SK-N-SH (cell line): ENCODE measurements at regions not wholly inside any gene's neighbourhood (a gene's known extent, or its start where the extent isn't known, plus 50 kb on each side); places are given as distances from the start of the nearest gene placed in this dataset.

Source experiments
- CTCF ChIA-PET: fragments of 300-600, 350-600 bp; formaldehyde crosslinking; extraction: SDS; loops from one replicate; lab custom pipeline; 2021; lab: Yijun Ruan, JAX
- POLR2A ChIA-PET: fragments of 350-600 bp; sonication (Branson Sonifier 250); formaldehyde crosslinking; extraction: SDS; loops from one replicate; lab custom pipeline; 2020; ENCODE audit warnings: antibody characterized with exemption, inconsistent platforms; lab: Yijun Ruan, JAX
- DNase-seq: peaks from one replicate; pipeline ENCODE4 v3.0.0; 2012
- H2AFZ ChIP-seq: fragments of 200-600 bp; sonication (generic); 2 replicates; pipeline ENCODE4 v1.8.1; 2016; ENCODE audit warnings: antibody characterized with exemption, mild to moderate bottlenecking, low read depth
- H3F3A ChIP-seq: fragments of 200-600 bp; sonication (generic); replicated peaks from 2 replicates; pipeline ENCODE3; 2016; ENCODE audit warnings: antibody characterized with exemption, mild to moderate bottlenecking; ENCODE audit not compliant: insufficient read depth
- H3K27ac ChIP-seq, 2 experiments: fragments of 200-500 bp in 1 of 2; fragments of 200-600 bp in 1 of 2; sonication (Bioruptor generic) in 1 of 2; sonication (generic), shearing (Covaris generic) in 1 of 2; 2 replicates each; pipeline versions ENCODE4 v1.5.1 to v1.6.1; 2014 to 2016; ENCODE audit warnings: low read depth in 2 of 2, inconsistent platforms in 1 of 2, low read length in 1 of 2, mild to moderate bottlenecking in 1 of 2, mixed read lengths in 1 of 2
- H3K27me3 ChIP-seq: fragments of 200-600 bp; sonication (generic), shearing (Covaris generic); 2 replicates; pipeline ENCODE4 v1.6.1; 2016; ENCODE audit warnings: mixed run types; ENCODE audit not compliant: insufficient read depth
- H3K36me3 ChIP-seq, 2 experiments: fragments of 200-500 bp in 1 of 2; fragments of 200-600 bp in 1 of 2; sonication (Bioruptor generic) in 1 of 2; sonication (generic) in 1 of 2; replicated peaks in 1 of 2; 2 replicates each; pipeline versions ENCODE3 to v1.5.1; 2014 to 2016; ENCODE audit warnings: low read length in 1 of 2, mild to moderate bottlenecking in 1 of 2; ENCODE audit not compliant: insufficient read depth in 2 of 2, control insufficient read depth in 1 of 2
- H3K4me1 ChIP-seq, 2 experiments: fragments of 200-500 bp in 1 of 2; fragments of 200-600 bp in 1 of 2; sonication (Bioruptor generic) in 1 of 2; sonication (generic), shearing (Covaris generic) in 1 of 2; 2 replicates each; pipeline versions ENCODE4 v1.5.1 to v1.6.1; 2014 to 2016; ENCODE audit warnings: low read depth in 1 of 2, low read length in 1 of 2, mixed run types in 1 of 2; ENCODE audit not compliant: insufficient read depth in 2 of 2, control insufficient read depth in 1 of 2
- H3K4me2 ChIP-seq: fragments of 200-600 bp; sonication (generic), shearing (Covaris generic); 2 replicates; pipeline ENCODE4 v1.6.1; 2017; ENCODE audit warnings: mixed run types
- H3K4me3 ChIP-seq, 2 experiments: fragments of 200-500 bp in 1 of 2; fragments of 200-600 bp in 1 of 2; sonication (Bioruptor generic) in 1 of 2; sonication (generic), shearing (Covaris generic) in 1 of 2; 2 replicates each; pipeline versions ENCODE4 v1.5.1 to v1.8.1; 2014 to 2016; ENCODE audit warnings: low read depth in 2 of 2, inconsistent platforms in 1 of 2, low read length in 1 of 2, mild to moderate bottlenecking in 1 of 2, mixed read lengths in 1 of 2, moderate library complexity in 1 of 2
- H3K79me2 ChIP-seq: fragments of 200-600 bp; sonication (generic); 2 replicates; pipeline ENCODE4 v1.8.1; 2017; ENCODE audit warnings: mild to moderate bottlenecking; ENCODE audit not compliant: insufficient read depth
- H3K9ac ChIP-seq: fragments of 200-600 bp; sonication (generic); 2 replicates; pipeline ENCODE4 v1.6.1; 2017; ENCODE audit warnings: mixed run types
- H3K9me2 ChIP-seq: fragments of 200-600 bp; sonication (generic); 2 replicates; pipeline ENCODE4 v1.6.1; 2017; ENCODE audit warnings: mixed run types
- H3K9me3 ChIP-seq: fragments of 200-600 bp; sonication (generic); 2 replicates; pipeline ENCODE4 v1.6.1; 2017; ENCODE audit warnings: mixed run types, mild to moderate bottlenecking, moderate library complexity
- H4K20me1 ChIP-seq: fragments of 200-600 bp; sonication (generic); 2 replicates; pipeline ENCODE4 v1.6.1; 2017; ENCODE audit warnings: mild to moderate bottlenecking, mixed run types; ENCODE audit not compliant: insufficient read depth
- CHD2 ChIP-seq: fragments of 150-350 bp; IDR thresholded peaks from 2 replicates; pipeline ENCODE4 v1.6.1; 2018; ENCODE audit warnings: low read length; ENCODE audit not compliant: partially characterized antibody
- CTCF ChIP-seq: fragments of 200-600 bp; sonication (generic); IDR thresholded peaks from 2 replicates; pipeline ENCODE4 v1.6.1; 2017; ENCODE audit warnings: antibody characterized with exemption, mild to moderate bottlenecking, moderate library complexity
- ELF1 ChIP-seq: IDR thresholded peaks from 2 replicates; pipeline ENCODE4 v1.4.0; 2012
- EZH2phosphoT487 ChIP-seq: fragments of 200-600 bp; sonication (generic); IDR thresholded peaks from 2 replicates; pipeline ENCODE4 v1.6.1; 2017; ENCODE audit warnings: low read depth, mixed run types, mild to moderate bottlenecking, antibody characterized with exemption, moderate library complexity, borderline replicate concordance
- GABPA ChIP-seq: IDR thresholded peaks from 2 replicates; pipeline ENCODE4 v1.4.0; 2012; ENCODE audit warnings: low read depth, mild to moderate bottlenecking
- IRF3 ChIP-seq: fragments of 150-350 bp; IDR thresholded peaks from 2 replicates; pipeline ENCODE4 v1.6.1; 2016; ENCODE audit warnings: mild to moderate bottlenecking, low read depth, low read length
- JUND ChIP-seq: IDR thresholded peaks from 2 replicates; pipeline ENCODE4 v1.4.0; 2012
- MAX ChIP-seq: IDR thresholded peaks from 2 replicates; pipeline ENCODE4 v1.4.0; 2012; ENCODE audit warnings: low read depth
- NRF1 ChIP-seq: IDR thresholded peaks from 2 replicates; pipeline ENCODE4 v1.6.1; 2012; ENCODE audit warnings: low read depth, mild to moderate bottlenecking, low read length
- RAD21 ChIP-seq: IDR thresholded peaks from 2 replicates; pipeline ENCODE4 v1.6.1; 2012; ENCODE audit warnings: mild to moderate bottlenecking, low read length
- RCOR1 ChIP-seq: fragments of 150-350 bp; IDR thresholded peaks from 2 replicates; pipeline ENCODE4 v1.6.1; 2017; ENCODE audit warnings: antibody characterized with exemption, low read length
- REST ChIP-seq: IDR thresholded peaks from 2 replicates; pipeline ENCODE4 v1.6.1; 2012; ENCODE audit warnings: mild to moderate bottlenecking, low read depth, low read length, moderate library complexity
- RFX5 ChIP-seq: IDR thresholded peaks from 2 replicates; pipeline ENCODE4 v1.6.1; 2012; ENCODE audit warnings: mild to moderate bottlenecking, improper control_type of control experiment, low read length
- SIN3A ChIP-seq: IDR thresholded peaks from 2 replicates; pipeline ENCODE4 v1.6.1; 2012; ENCODE audit warnings: low read depth, mild to moderate bottlenecking, low read length, moderate library complexity, borderline replicate concordance
- SMC3 ChIP-seq: IDR thresholded peaks from 2 replicates; pipeline ENCODE4 v1.6.1; 2012; ENCODE audit warnings: low read depth, low read length, improper control_type of control experiment
- TAF1 ChIP-seq: IDR thresholded peaks from 2 replicates; pipeline ENCODE4 v1.6.1; 2012; ENCODE audit warnings: low read depth, mild to moderate bottlenecking, low read length, moderate library complexity, borderline replicate concordance
- TCF12 ChIP-seq: IDR thresholded peaks from 2 replicates; pipeline ENCODE4 v1.4.0; 2012
- USF1 ChIP-seq: IDR thresholded peaks from 2 replicates; pipeline ENCODE4 v1.4.0; 2012; ENCODE audit warnings: low read depth, borderline replicate concordance
- WGBS: methylation state at CpG from one replicate; pipeline ENCODE4 v1.1.6; 2017; ENCODE audit warnings: low lambda C conversion rate; 5-methylcytosine and 5-hydroxymethylcytosine counted together

GRCh38 chr7:20506175-20506574 is 109.3 kb upstream of the ABCB5 start (continued):
- no peak for TF ChIP-seq RFX5
- TF ChIP-seq, all 33 proteins: peak for 0

GRCh38 chr7:20507157-20507556 is 108.3 kb upstream of the ABCB5 start:
- no peaks in the 10 kb centered on the region for H3F3A ChIP-seq
- no peak overlapping the region for H3K4me2 ChIP-seq
- no peak overlapping the region for H3K9ac ChIP-seq
- no peaks in the 10 kb centered on the region for H3K36me3 ChIP-seq
- DNase-seq: no peak
- H4K20me1 ChIP-seq: no peaks in the 10 kb centered on the region
- ChIA-PET CTCF (interaction anchor here (0.9 to 1.5 kb wide), 3 partner anchors 39 to 91 kb away, joined by 3 to 18 read pairs (median 3); no protein-coding TSS in a partner anchor), POLR2A (interaction anchor here (1.6 kb wide), 1 partner anchor 177 kb away, joined by 4 read pairs; the partner anchor contains the start of gene ITGB8)
- H3K27me3 ChIP-seq: no peaks in the 10 kb centered on the region
- no peak overlapping the region for H2AFZ ChIP-seq
- WGBS: 73% methylated on average over 1 of the region's 1 CpG
- H3K27ac ChIP-seq: no peak overlapping the region
- no peaks in the 10 kb centered on the region for H3K9me2 ChIP-seq
- no peak for TF ChIP-seq SMC3
- TF ChIP-seq REST: no peak
- no peak for TF ChIP-seq SIN3A
- TF ChIP-seq ELF1: no peak
- no peak for TF ChIP-seq IRF3
- TF ChIP-seq EZH2phosphoT487: no peak
- no peak for TF ChIP-seq TCF12
- TF ChIP-seq JUND: no peak
- TF ChIP-seq TAF1: no peak
- no peak for TF ChIP-seq RAD21
- no peak for TF ChIP-seq USF1
- TF ChIP-seq CTCF: no peak
- TF ChIP-seq GABPA: no peak
- TF ChIP-seq CHD2: no peak
- TF ChIP-seq MAX: no peak
- TF ChIP-seq NRF1: no peak
- TF ChIP-seq RCOR1: no peak
- no peak overlapping the region for H3K4me3 ChIP-seq
- no peaks in the 10 kb centered on the region for H3K9me3 ChIP-seq
- no peaks in the 10 kb centered on the region for H3K79me2 ChIP-seq
- peaks cover 0 to 13% of the 10 kb centered on the region in 2 experiments; a peak in 2 of 4 replicates for H3K4me1 ChIP-seq
